AG09319 (cell line): ENCODE measurements at regions not wholly inside any gene's neighbourhood (a gene's known extent, or its start where the extent isn't known, plus 50 kb on each side); places are given as distances from the start of the nearest gene placed in this dataset.

Experiments used
- DNase-seq: peaks from one replicate; pipeline ENCODE4 v3.0.0-alpha.2; 2010; ENCODE audit warnings: low read depth; ENCODE audit errors: extremely low read depth
- TF ChIP-seq, protein P1 (sequence below): IDR thresholded peaks from 2 replicates; pipeline ENCODE4 v1.5.1; 2011; ENCODE audit warnings: low read depth, mild to moderate bottlenecking, inconsistent platforms, low read length, moderate library complexity

DNA sequence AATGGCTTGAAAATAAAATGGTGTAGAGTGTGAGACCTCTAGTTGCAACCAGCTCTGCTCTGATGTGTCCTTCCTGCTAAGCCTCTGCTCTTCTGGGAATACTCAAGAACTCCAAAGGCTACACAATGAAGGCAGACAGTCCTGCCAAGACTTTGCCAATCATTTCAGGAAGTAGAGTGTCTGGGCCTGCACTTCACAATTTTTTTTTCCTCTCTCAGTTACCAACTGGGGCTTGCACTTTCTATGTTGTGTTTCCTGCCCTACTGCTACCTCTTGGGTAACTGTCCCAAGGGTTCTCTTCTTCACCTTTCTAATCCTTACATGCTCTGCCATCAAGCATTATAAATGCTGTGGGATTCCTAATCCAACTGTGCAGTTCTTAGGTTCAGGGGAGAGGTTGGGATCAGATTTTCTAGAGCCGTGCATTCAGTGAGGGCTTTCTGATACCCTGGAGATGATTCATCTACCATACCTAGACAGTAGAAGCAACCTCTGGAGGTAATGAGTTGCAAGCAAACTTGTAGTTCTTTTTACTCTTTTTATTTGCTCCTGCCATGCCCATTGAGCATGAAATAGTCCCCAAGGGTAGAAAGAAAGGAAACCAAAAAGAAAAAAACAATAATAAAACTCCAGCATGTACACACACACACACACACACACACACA lies 365.9 kb downstream of the MLLT3 start:
- TF ChIP-seq, protein P1, sequence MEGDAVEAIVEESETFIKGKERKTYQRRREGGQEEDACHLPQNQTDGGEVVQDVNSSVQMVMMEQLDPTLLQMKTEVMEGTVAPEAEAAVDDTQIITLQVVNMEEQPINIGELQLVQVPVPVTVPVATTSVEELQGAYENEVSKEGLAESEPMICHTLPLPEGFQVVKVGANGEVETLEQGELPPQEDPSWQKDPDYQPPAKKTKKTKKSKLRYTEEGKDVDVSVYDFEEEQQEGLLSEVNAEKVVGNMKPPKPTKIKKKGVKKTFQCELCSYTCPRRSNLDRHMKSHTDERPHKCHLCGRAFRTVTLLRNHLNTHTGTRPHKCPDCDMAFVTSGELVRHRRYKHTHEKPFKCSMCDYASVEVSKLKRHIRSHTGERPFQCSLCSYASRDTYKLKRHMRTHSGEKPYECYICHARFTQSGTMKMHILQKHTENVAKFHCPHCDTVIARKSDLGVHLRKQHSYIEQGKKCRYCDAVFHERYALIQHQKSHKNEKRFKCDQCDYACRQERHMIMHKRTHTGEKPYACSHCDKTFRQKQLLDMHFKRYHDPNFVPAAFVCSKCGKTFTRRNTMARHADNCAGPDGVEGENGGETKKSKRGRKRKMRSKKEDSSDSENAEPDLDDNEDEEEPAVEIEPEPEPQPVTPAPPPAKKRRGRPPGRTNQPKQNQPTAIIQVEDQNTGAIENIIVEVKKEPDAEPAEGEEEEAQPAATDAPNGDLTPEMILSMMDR = no peak
- DNase-seq = no peak

DNA sequence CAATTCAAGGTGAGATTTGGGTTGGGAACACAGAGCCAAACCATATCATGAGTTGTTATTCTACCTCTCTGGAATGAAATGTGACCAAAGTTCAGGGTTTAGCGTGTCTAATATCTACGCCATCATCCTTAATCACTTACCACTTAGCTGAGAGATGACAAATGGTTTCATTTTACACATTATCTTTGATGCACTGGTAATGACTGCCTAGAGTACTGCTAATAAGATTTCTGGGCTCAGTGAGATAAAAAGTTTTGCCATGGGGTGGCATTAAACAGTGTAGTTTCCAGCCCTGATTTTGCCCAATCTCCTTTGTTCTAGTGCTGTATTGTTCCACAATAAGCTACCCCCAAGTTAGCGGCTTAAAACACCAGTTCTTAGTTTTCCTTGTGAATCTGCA lies 367.2 kb downstream of the MLLT3 start:
- TF ChIP-seq, protein P1 = no peak
- no peak for DNase-seq

DNA sequence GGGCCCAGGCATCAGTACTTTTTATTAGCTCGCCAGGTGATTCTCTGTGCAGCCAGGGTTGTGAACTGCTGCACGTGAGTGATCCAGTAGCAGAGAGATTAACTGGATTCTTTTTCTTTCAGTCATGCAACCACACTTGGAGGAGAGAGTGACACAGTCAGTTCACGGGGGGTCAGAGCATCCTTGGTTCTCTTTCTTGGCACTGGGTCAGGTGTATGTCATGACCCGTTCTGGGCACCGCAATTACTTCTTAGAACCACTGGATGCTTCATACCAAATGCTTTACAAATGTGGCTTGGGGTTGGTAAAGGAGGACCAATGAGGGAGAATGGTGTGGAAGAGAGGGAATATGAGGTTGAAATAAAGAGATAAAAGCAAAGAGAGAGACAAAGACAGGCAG lies 368.7 kb downstream of the MLLT3 start:
- DNase-seq = no peak
- TF ChIP-seq, protein P1 = no peak

DNA sequence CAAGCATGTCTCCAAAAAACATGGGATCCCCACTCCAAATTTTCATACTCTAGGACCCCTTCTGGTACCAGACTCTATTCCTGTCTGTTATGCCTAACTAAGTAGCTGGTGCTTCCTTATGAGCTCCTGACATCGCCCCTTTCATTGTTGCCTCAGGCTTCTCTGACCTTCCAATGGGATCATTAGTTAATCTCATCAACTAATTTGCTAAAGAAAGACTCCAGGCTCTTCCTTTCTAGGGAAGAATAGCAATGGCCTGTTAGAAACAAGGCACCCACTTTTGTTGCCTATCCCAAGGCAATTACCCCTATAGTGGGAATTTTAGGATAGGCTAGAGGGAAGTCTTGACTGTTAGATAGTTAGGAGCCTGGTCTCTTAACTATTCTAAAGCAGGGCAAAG lies 369.5 kb downstream of the MLLT3 start:
- TF ChIP-seq, protein P1 = no peak
- no peak for DNase-seq

DNA sequence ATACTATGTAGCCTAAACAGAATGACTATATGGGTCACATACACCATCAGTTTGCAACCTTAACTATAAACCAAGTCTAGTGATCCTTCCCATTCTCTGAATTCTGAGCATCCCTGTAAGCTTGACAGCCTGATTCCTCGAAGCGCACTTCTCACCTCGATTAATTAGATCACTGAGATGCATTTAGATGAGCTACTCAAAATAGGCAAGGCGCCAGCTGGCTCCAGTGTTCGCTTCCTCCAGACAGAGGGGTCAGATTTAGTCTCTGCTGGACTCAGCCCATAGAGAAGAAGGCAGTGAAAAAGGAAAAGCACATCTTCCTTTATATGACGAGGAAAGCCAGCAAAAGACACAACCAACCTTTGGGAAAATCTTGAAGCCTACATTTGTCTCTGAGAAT lies 371.5 kb downstream of the MLLT3 start:
- DNase-seq = no peak
- TF ChIP-seq, protein P1 = no peak

DNA sequence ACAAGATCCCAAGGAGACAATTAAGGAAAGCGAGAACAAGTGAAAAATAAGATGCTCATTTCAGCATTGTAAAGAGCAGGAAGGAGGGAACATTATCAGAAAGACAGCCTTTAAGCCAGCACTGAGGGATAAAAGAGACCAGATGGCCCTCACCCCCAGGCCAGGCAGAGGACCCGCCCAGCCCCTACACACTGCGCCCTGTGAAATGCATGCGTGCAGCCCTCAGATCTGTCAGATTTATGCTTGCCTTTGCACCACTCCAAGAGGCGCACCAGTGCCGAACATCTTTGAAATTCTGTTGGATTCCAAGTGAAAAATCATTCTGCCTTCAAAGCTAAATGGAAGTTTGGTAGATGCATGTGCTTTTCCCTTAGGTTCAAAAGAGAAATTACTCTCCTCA lies 378.0 kb downstream of the MLLT3 start:
- no peak for DNase-seq
- TF ChIP-seq, protein P1 = no peak

DNA sequence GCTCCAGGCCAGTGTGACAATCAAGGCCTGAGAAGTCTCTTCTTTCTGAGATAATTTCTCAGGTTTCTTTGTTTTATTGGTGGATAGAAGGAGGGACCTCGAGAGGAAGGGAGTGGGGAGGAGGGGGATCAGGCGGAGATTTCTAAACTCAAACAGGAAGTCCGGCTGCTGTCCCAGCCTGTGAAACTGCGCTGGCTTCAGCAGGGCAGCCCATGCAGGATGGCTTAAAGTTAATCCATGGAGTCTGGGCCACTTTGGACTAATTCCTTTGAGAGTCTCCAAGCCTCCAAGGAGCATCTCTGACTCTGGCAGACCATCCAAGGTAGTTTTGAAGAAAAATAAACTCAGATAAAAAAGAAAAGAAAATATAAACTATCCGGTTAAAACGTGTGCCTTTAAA lies 378.5 kb downstream of the MLLT3 start:
- DNase-seq = no peak
- TF ChIP-seq, protein P1 = no peak
